Caco-2 (cell line): ENCODE measurements at regions not wholly inside any gene's neighbourhood (a gene's known extent, or its start where the extent isn't known, plus 50 kb on each side); places are given as distances from the start of the nearest gene placed in this dataset.

Source experiments
- BruUV-seq: library from RNA; stranded (reverse); fragments of 400-500 nt; replicated peaks from 2 replicates; lab custom pipeline; 2021; lab: Mats Ljungman, UMichigan
- CTCF ChIA-PET: fragments of 300-600 bp; sonication (Branson Sonifier 250); formaldehyde crosslinking; loops from one replicate; lab custom pipeline; 2022; ENCODE audit warnings: antibody characterized with exemption; lab: Charles Lee
- POLR2A ChIA-PET: fragments of 300-600 bp; sonication (Branson Sonifier 250); formaldehyde crosslinking; loops from one replicate; lab custom pipeline; 2022; ENCODE audit warnings: antibody characterized with exemption; lab: Charles Lee
- DNase-seq, 2 experiments: peaks; one replicate each; pipeline versions ENCODE4 v3.0.0 to v3.0.0-alpha.2; 2020 to 2022
- H3K27me3 ChIP-seq: replicated peaks from 2 replicates; pipeline ENCODE4 v1.6.0; 2011; ENCODE audit warnings: low read length; ENCODE audit not compliant: control insufficient read depth, insufficient read depth
- H3K36me3 ChIP-seq: 2 replicates; pipeline ENCODE4 v1.5.1; 2011; ENCODE audit warnings: low read length; ENCODE audit not compliant: control insufficient read depth, insufficient read depth
- H3K4me1 ChIP-seq: fragments of 250-450 bp; sonication (Bioruptor Pico); 2 replicates; pipeline ENCODE4 v1.5.1; 2020; ENCODE audit warnings: mild to moderate bottlenecking
- H3K4me3 ChIP-seq: 2 replicates; pipeline ENCODE4 v1.5.1; 2011; ENCODE audit warnings: low read depth, mild to moderate bottlenecking, control low read depth, low read length
- H3K9me3 ChIP-seq: fragments of 250-450 bp; sonication (Bioruptor Pico); 2 replicates; pipeline ENCODE4 v1.5.1; 2020; ENCODE audit warnings: mild to moderate bottlenecking, moderate library complexity
- H3K27ac Mint-ChIP-seq: one replicate; pipeline ENCODE4 v1.8.0; 2022; ENCODE audit warnings: mixed read lengths; ENCODE audit not compliant: unreplicated experiment
- H3K27me3 Mint-ChIP-seq: one replicate; pipeline ENCODE4 v1.8.0; 2022; ENCODE audit warnings: mixed read lengths; ENCODE audit not compliant: insufficient read depth, unreplicated experiment
- H3K36me3 Mint-ChIP-seq: one replicate; pipeline ENCODE4 v1.8.0; 2022; ENCODE audit warnings: mild to moderate bottlenecking, mixed read lengths; ENCODE audit not compliant: insufficient read depth, unreplicated experiment
- H3K4me1 Mint-ChIP-seq: one replicate; pipeline ENCODE4 v1.8.0; 2022; ENCODE audit warnings: low read depth, mixed read lengths; ENCODE audit not compliant: unreplicated experiment
- H3K4me3 Mint-ChIP-seq: one replicate; pipeline ENCODE4 v1.8.0; 2022; ENCODE audit warnings: mild to moderate bottlenecking, moderate library complexity, mixed read lengths; ENCODE audit not compliant: unreplicated experiment
- H3K9me3 Mint-ChIP-seq: one replicate; pipeline ENCODE4 v1.8.0; 2022; ENCODE audit warnings: mixed read lengths; ENCODE audit not compliant: unreplicated experiment
- CTCF ChIP-seq, 2 experiments: fragments of 200-600 bp in 1 of 2; IDR thresholded peaks; 1 replicate in 1 of 2; 2 replicates in 1 of 2; pipeline versions ENCODE4 v1.5.1 to v1.8.0; 2011 to 2022; ENCODE audit warnings: antibody characterized with exemption in 1 of 2, control low read depth in 1 of 2, inconsistent platforms in 1 of 2, low read depth in 1 of 2, low read length in 1 of 2, mild to moderate bottlenecking in 1 of 2, moderate library complexity in 1 of 2; ENCODE audit not compliant: insufficient read depth in 1 of 2, severe bottlenecking in 1 of 2, unreplicated experiment in 1 of 2
- intact Hi-C: fragments of 100-400 bp; cut with micrococcal nuclease; formaldehyde crosslinking; loops from one replicate; pipeline ENCODE4 v1.10.0; 2022; ENCODE audit not compliant: unreplicated experiment

DNA sequence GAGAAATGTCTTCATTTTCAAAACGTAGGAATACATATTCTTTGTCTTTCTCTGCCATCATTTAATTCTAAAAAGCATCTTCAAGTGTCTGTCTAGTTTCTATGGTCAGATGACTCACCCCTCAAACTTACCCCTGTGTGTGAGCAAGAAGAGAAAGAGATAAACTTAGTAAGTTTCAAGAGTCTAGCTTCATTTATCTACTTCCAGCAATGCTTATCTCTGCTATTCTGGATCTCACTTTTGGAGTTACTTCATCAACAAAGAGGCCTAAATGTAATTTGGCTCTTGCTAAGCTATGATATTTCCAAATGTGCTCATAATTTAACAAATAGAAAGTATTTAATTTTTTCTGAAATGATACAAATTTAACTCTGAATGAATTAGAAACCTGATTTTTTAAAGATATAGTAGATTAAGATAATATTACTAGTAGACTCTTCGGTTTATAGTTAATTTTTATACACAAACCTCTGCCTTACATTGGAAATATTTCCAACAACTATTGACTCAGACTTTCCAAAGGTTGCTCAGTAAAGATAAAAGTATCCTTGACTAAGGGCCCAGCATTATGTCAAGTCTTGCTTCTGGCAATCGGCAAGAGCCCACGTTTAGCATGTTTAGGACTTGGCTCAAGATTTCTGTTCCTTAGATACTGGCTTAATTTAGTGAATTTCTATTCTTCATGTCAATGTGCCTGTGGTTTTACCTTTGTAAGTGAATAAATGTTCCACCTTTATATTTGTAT is 1511.0 kb upstream of the SLC10A2 start:
- no peaks in the 10 kb centered on the region for H3K4me1 Mint-ChIP-seq
- POLR2A ChIA-PET = no interaction called here
- intact Hi-C loops = no loop called here

GRCh38 chr13:104571893-104572229 is 1505.6 kb upstream of the SLC10A2 start:
- Histone ChIP-seq H3K9me3 (no peaks in the 10 kb centered on the region), H3K27me3 (0 out of 2 replicates have a peak, but pooled peaks cover 1% of the 10 kb centered on the region), H3K4me1 (no peaks in the 10 kb centered on the region), H3K4me3 (no peak overlapping the region), H3K36me3 (no peaks in the 10 kb centered on the region)
- Mint-ChIP-seq H3K9me3 (no peaks in the 10 kb centered on the region), H3K4me1 (no peaks in the 10 kb centered on the region), H3K27ac (no peak overlapping the region), H3K4me3 (no peak overlapping the region), H3K36me3 (no peaks in the 10 kb centered on the region), H3K27me3 (peaks cover 4% of the 10 kb centered on the region)
- ChIA-PET CTCF (interaction anchor here (0.8 kb wide), 1 partner anchor 36 kb away, joined by 3 read pairs; no protein-coding TSS in a partner anchor), POLR2A (interaction anchor here (0.6 kb wide), 1 partner anchor 78 kb away, joined by 5 read pairs; no protein-coding TSS in a partner anchor)
- no TSS peak for BruUV-seq
- intact Hi-C loops = loop anchor here (1.0 to 2.0 kb wide), 4 partner anchors 35 to 1964 kb away; no protein-coding TSS in a partner anchor
- TF ChIP-seq CTCF (IDR thresholded peaks at IDR 0.05; ENCODE audit: insufficient read depth in 1 of 2, low read depth in 1 of 2, low read length in 1 of 2, severe bottlenecking in 1 of 2, unreplicated experiment in 1 of 2) = no peak
- DNase-seq = no peak

More for the DNA sequence above, 1511.0 kb upstream of the SLC10A2 start:
- no peak for TF ChIP-seq CTCF (IDR thresholded peaks at IDR 0.05; ENCODE audit: insufficient read depth in 1 of 2, low read depth in 1 of 2, low read length in 1 of 2, severe bottlenecking in 1 of 2, unreplicated experiment in 1 of 2)
- no peak for DNase-seq
- BruUV-seq = no TSS peak
- Histone ChIP-seq H3K27me3 (no peaks in the 10 kb centered on the region), H3K4me1 (no peaks in the 10 kb centered on the region), H3K4me3 (no peak overlapping the region), H3K36me3 (no peaks in the 10 kb centered on the region), H3K9me3 (no peaks in the 10 kb centered on the region)
- CTCF ChIA-PET = no interaction called here
- Mint-ChIP-seq H3K4me3 (no peak overlapping the region), H3K9me3 (no peaks in the 10 kb centered on the region), H3K27ac (no peak overlapping the region), H3K36me3 (no peaks in the 10 kb centered on the region), H3K27me3 (no peaks in the 10 kb centered on the region)

- H3K27me3 Mint-ChIP-seq = peaks cover 4% of the 10 kb centered on the region
These were observed 1505.1 kb upstream of the SLC10A2 start for GRCh38 chr13:104571161-104571892.

More at GRCh38 chr13:104571161-104571892, 1505.1 kb upstream of the SLC10A2 start:
- intact Hi-C loops = loop anchor here (1.0 to 2.0 kb wide), 4 partner anchors 35 to 1965 kb away; no protein-coding TSS in a partner anchor
- ChIA-PET POLR2A (interaction anchor here (0.6 kb wide), 1 partner anchor 78 kb away, joined by 5 read pairs; no protein-coding TSS in a partner anchor), CTCF (interaction anchor here (0.8 kb wide), 1 partner anchor 36 kb away, joined by 3 read pairs; no protein-coding TSS in a partner anchor)
- Mint-ChIP-seq H3K9me3 (no peaks in the 10 kb centered on the region), H3K4me3 (no peak overlapping the region), H3K27ac (no peak overlapping the region), H3K36me3 (no peaks in the 10 kb centered on the region), H3K4me1 (no peaks in the 10 kb centered on the region)
- peak; percentile 68 to 73 for TF ChIP-seq CTCF (IDR thresholded peaks at IDR 0.05; ENCODE audit: insufficient read depth in 1 of 2, low read depth in 1 of 2, low read length in 1 of 2, severe bottlenecking in 1 of 2, unreplicated experiment in 1 of 2)
- H3K9me3 ChIP-seq = no peaks in the 10 kb centered on the region
- 0 out of 2 replicates have a peak, but pooled peaks cover 1% of the 10 kb centered on the region for H3K27me3 ChIP-seq
- no TSS peak for BruUV-seq
- peak; percentile 71 to 73 for DNase-seq
- no peaks in the 10 kb centered on the region for H3K36me3 ChIP-seq
- H3K4me1 ChIP-seq = no peaks in the 10 kb centered on the region
- H3K4me3 ChIP-seq = no peak overlapping the region
